Right atrium auricular region (tissue), 2 donors: ENCODE measurements at regions not wholly inside any gene's neighbourhood (a gene's known extent, or its start where the extent isn't known, plus 50 kb on each side); places are given as distances from the start of the nearest gene placed in this dataset.

Experiments used
- DNase-seq: peaks from one replicate; pipeline ENCODE4 v3.0.0-alpha.2; 2019; ENCODE audit warnings: low spot score
- H3K27ac ChIP-seq, 2 donors: fragments of 200-600 bp; sonication (generic); 1 replicate in 1 of 2; 2 replicates in 1 of 2; pipeline ENCODE4 v1.5.1; 2016 to 2019
- H3K27me3 ChIP-seq, 2 donors: fragments of 200-600 bp; sonication (generic); one replicate each; pipeline versions ENCODE4 v1.5.1 to v1.6.0; 2017 to 2019
- H3K36me3 ChIP-seq: fragments of 200-600 bp; sonication (generic); one replicate; pipeline ENCODE4 v1.5.1; 2016
- H3K4me1 ChIP-seq, 2 donors: fragments of 200-600 bp; sonication (generic); one replicate each; pipeline versions ENCODE4 v1.5.1 to v1.6.0; 2017 to 2019
- H3K4me3 ChIP-seq, 2 donors: fragments of 200-600 bp; sonication (generic); 1 replicate in 1 of 2; 2 replicates in 1 of 2; pipeline ENCODE4 v1.5.1; 2017 to 2019; ENCODE audit warnings: mild to moderate bottlenecking in 1 of 2, moderate library complexity in 1 of 2
- H3K9me3 ChIP-seq, 2 donors: fragments of 200-600 bp; sonication (generic); one replicate each; pipeline ENCODE4 v1.5.1; 2019
- TF ChIP-seq, protein P1 (sequence below), 2 donors: fragments of 200-600 bp; sonication (generic); IDR thresholded peaks; one replicate each; pipeline ENCODE4 v1.5.1; 2019; ENCODE audit warnings: antibody characterized with exemption in 2 of 2

DNA sequence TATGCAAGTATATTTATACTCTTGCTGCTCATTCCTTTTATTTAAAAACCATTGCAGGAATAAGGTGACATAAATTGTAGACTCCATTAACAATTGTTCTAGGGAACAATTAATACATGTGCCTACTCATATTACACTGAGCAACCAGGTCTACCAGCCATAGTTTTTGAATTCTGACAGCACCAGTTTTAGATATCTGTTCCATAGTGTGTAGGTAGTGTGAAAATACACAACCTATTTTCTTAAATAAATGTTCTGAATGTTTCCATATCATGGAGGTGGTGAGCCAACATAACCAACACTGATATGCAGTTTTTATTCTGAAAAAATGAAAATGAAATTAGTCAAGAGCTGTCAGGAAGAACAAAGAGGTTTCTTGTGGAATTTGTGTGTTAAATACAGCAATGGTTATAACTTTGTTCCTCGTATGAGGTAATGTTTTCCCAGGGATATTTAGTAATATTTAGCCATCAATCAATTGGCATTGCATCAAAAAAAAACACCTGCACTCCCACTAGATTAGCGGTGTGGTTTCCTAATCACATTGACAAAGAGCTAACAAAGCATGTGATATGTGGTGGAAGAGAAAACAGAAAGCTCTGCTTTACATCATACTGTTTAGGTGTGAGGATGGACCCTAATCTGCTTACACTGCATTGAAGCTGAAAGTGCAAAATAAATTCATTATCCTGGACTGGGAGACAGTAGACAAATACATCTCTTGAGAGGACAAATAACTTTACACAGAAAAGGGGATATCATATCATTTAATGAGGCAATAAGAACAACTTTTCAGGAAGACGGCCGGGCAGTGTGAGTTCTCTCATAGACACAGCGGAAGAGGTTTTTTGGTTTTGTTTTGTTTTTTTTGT is 369.5 kb upstream of the THBS1 start:
- H3K9me3 ChIP-seq, result peaks cover 0 to 12% of the 10 kb centered on the region in 2 donors
- no peak overlapping the region for H3K27ac ChIP-seq
- peaks cover 0 to 10% of the 10 kb centered on the region in 2 donors for H3K4me1 ChIP-seq
- no peak for DNase-seq
- TF ChIP-seq, protein P1, sequence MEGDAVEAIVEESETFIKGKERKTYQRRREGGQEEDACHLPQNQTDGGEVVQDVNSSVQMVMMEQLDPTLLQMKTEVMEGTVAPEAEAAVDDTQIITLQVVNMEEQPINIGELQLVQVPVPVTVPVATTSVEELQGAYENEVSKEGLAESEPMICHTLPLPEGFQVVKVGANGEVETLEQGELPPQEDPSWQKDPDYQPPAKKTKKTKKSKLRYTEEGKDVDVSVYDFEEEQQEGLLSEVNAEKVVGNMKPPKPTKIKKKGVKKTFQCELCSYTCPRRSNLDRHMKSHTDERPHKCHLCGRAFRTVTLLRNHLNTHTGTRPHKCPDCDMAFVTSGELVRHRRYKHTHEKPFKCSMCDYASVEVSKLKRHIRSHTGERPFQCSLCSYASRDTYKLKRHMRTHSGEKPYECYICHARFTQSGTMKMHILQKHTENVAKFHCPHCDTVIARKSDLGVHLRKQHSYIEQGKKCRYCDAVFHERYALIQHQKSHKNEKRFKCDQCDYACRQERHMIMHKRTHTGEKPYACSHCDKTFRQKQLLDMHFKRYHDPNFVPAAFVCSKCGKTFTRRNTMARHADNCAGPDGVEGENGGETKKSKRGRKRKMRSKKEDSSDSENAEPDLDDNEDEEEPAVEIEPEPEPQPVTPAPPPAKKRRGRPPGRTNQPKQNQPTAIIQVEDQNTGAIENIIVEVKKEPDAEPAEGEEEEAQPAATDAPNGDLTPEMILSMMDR (IDR thresholded peaks at IDR 0.05), result no peak
- H3K27me3 ChIP-seq, result no peaks in the 10 kb centered on the region
- H3K36me3 ChIP-seq, result no peaks in the 10 kb centered on the region
- no peak overlapping the region for H3K4me3 ChIP-seq

DNA sequence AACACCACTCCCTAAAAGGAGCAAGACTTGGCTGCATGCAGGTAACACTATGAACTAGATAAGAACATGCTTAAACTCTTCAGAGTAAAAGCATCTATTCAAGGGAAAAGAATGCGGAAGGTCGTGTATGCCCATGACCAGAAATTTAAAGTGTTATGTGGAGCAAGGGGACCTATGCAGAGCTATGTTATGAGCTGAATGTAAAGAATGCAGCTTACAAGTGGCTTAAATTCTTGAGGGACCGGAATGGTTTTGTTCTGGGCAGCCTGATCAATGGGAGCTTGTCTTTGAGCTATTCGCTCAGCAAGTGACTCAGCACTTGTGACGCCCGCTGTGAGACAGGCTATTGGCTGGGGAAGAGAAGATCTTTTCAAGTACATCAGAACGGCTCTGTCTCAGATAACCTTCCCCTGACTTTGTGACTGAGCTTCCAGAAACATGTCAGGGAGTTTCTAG is 367.5 kb upstream of the THBS1 start:
- Histone ChIP-seq H3K9me3 (peaks cover 0 to 21% of the 10 kb centered on the region in 2 donors), H3K27me3 (no peaks in the 10 kb centered on the region), H3K27ac (peak overlapping the region; percentile 52 to 60), H3K36me3 (no peaks in the 10 kb centered on the region), H3K4me3 (no peak overlapping the region), H3K4me1 (peaks cover 0 to 10% of the 10 kb centered on the region in 2 donors)
- TF ChIP-seq, protein P1 (IDR thresholded peaks at IDR 0.05), result no peak
- DNase-seq, result peak; percentile 67

DNA sequence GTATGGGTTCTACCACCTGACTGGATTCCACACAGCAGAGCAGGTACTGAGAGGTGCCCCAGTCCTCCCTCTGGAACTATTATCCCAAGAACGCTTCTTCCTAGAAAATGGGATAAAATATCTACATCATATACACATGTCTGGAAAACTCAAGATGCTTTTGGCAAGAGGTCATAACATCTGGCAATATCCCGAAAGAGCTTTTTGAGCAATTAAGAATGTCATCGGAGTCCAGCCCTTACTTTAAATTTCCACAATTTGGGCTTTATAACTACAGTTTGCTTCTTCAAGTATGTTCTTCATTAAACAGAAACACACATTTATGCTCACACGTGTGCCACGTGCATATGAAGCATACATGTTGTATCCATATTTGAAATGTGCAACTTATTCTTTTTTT is 365.9 kb upstream of the THBS1 start:
- TF ChIP-seq, protein P1 (IDR thresholded peaks at IDR 0.05), result no peak
- Histone ChIP-seq H3K27ac (no peak overlapping the region), H3K36me3 (no peaks in the 10 kb centered on the region)

DNA sequence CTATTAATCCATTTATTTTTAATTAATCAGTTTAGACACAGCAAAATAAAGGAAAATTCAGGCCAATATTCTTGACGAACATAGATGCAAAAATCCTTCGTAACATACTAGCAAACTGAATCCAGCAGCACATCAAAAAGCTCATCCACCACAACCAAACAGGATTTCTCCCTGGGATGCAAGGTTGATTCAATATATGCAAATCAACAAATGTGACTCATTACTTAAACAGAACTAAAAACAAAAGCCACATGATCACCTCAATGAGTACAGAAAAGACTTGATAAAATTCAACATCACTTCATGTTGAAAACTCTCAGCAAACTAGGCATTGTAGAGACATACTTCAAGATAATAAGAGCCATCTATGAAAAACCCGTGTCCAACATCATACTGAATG is 364.1 kb upstream of the THBS1 start:
- Histone ChIP-seq H3K27me3 (no peaks in the 10 kb centered on the region), H3K4me1 (peaks cover 0 to 10% of the 10 kb centered on the region in 2 donors), H3K4me3 (no peak overlapping the region), H3K9me3 (peaks cover 0 to 13% of the 10 kb centered on the region in 2 donors), H3K36me3 (no peaks in the 10 kb centered on the region), H3K27ac (no peak overlapping the region)
- no peak for DNase-seq
- TF ChIP-seq, protein P1 (IDR thresholded peaks at IDR 0.05), result no peak

More for the DNA sequence above, 365.9 kb upstream of the THBS1 start:
- H3K27me3 ChIP-seq, result no peaks in the 10 kb centered on the region
- DNase-seq, result no peak
- no peak overlapping the region for H3K4me3 ChIP-seq
- H3K9me3 ChIP-seq, result peaks cover 0 to 21% of the 10 kb centered on the region in 2 donors
- peaks cover 0 to 10% of the 10 kb centered on the region in 2 donors for H3K4me1 ChIP-seq

DNA sequence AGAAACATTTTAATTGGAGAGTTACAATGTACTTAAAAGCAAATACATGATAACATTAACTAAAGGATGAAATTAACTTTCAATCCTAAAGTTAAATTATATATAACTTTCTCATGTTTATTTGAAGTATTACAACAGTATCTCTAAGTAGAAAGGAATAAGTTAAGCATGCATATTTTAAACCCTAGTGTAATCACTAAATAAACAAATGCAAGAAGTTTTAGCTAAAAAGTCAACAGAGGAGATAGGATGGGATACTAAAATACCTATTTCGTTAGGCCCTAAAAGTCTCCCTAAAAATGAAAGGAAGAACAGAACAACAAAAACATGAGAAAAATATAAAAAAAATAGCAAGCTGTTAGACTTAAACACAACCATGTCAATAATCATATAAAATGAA is 361.3 kb upstream of the THBS1 start:
- no peak for DNase-seq
- H3K27me3 ChIP-seq, result no peaks in the 10 kb centered on the region
- peaks cover 0 to 9% of the 10 kb centered on the region in 2 donors for H3K9me3 ChIP-seq
- no peak overlapping the region for H3K27ac ChIP-seq
- no peak overlapping the region for H3K4me3 ChIP-seq
- TF ChIP-seq, protein P1 (IDR thresholded peaks at IDR 0.05), result no peak
- H3K4me1 ChIP-seq, result no peaks in the 10 kb centered on the region
- H3K36me3 ChIP-seq, result no peaks in the 10 kb centered on the region
